Activated CD4-positive, alpha-beta T cell treated with anti-CD3 and anti-CD28 coated beads, Interleukin-2, amount 10 ng/mL, durations not matched to agents 24 days and 14 days (primary cell): ENCODE measurements at regions not wholly inside any gene's neighbourhood (a gene's known extent, or its start where the extent isn't known, plus 50 kb on each side); places are given as distances from the start of the nearest gene placed in this dataset.

Experiments
- DNase-seq: peaks from one replicate; pipeline ENCODE4 v3.0.0; 2022
- H3K27ac Mint-ChIP-seq: one replicate; pipeline ENCODE4 v1.8.0; 2022; ENCODE audit warnings: mild to moderate bottlenecking, mixed read lengths
- H3K27me3 Mint-ChIP-seq: one replicate; pipeline ENCODE4 v1.8.0; 2022; ENCODE audit warnings: mixed read lengths
- H3K36me3 Mint-ChIP-seq: one replicate; pipeline ENCODE4 v1.8.0; 2022; ENCODE audit warnings: low read depth, mild to moderate bottlenecking, mixed read lengths
- H3K4me1 Mint-ChIP-seq: one replicate; pipeline ENCODE4 v1.8.0; 2021; ENCODE audit warnings: mixed read lengths
- H3K4me3 Mint-ChIP-seq: one replicate; pipeline ENCODE4 v1.8.0; 2022; ENCODE audit warnings: mild to moderate bottlenecking, moderate library complexity, mixed read lengths
- H3K9me3 Mint-ChIP-seq: one replicate; pipeline ENCODE4 v1.8.0; 2021; ENCODE audit warnings: mixed read lengths
- intact Hi-C: fragments of 100-400 bp; cut with micrococcal nuclease; formaldehyde crosslinking; loops from one replicate; pipeline ENCODE4 v1.15.1; 2023

DNA sequence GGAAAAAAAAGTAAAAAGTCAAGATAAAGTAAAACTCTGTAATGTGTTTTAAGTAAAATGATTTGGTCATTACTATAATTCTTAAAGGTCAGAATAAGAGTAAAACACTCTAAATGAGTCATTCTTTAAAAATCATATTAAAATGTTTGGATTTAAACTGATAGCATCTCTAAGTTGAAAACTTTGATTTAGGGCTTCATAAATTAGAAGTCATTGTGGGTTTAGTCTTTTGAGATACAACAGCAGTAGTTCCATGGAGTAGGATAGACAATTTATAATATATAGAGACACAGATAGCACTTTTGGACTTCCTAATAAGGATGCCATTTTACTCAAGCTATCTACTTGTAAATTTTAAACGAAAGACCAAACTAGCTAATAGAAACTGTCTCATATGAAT, 77.1 kb upstream of the PABPC4L start:
- no peak overlapping the region for H3K27ac Mint-ChIP-seq
- H3K4me3 Mint-ChIP-seq = no peak overlapping the region

DNA sequence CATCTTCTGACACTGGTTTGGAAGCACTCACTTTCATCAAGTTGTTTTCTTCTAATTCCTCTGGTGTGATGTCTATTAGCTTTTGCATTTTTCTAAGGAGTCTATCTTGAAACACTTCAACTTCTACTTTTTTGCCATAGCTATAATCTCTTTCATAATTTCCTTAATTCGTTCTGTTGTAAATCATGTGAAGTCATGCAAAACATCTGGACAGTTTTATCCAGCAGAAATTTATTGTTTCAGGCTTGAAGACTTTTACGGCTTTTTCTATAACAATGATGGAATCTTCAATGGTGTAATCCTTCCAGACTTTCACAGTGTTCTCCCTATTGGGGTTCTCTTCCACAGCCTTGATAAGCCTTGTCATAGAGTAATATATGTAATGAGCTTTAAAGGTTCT, 74.9 kb upstream of the PABPC4L start:
- H3K36me3 Mint-ChIP-seq = no peaks in the 10 kb centered on the region
- H3K4me3 Mint-ChIP-seq = no peak overlapping the region
- H3K9me3 Mint-ChIP-seq = peaks cover 4% of the 10 kb centered on the region
- no peak overlapping the region for H3K27ac Mint-ChIP-seq
- no peaks in the 10 kb centered on the region for H3K4me1 Mint-ChIP-seq
- intact Hi-C loops = no loop called here
- no peaks in the 10 kb centered on the region for H3K27me3 Mint-ChIP-seq
- no peak for DNase-seq

More for the DNA sequence above, 77.1 kb upstream of the PABPC4L start:
- no peaks in the 10 kb centered on the region for H3K4me1 Mint-ChIP-seq
- intact Hi-C loops = no loop called here
- no peaks in the 10 kb centered on the region for H3K36me3 Mint-ChIP-seq
- DNase-seq = no peak
- H3K9me3 Mint-ChIP-seq = peaks cover 4% of the 10 kb centered on the region
- H3K27me3 Mint-ChIP-seq = no peaks in the 10 kb centered on the region

DNA sequence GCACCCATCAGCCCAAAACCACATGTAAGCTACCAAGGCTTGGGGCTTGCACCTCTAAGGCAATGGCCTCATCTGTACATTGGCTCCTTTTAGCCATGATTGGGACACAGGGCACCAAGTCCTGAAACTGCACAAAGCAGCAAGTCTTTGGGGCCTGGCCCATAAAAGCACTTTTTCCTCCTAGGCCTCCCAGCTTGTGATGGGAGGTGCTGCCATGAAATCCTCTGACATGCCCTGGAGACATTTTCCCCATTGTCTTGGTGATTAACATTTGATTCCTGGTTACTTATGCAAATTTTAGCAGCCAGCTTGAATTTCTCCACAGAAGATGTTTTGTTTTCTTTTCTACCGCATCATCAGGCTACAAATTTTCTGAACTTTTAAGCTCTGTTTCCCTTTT, 58.5 kb upstream of the PABPC4L start:
- peaks cover 10% of the 10 kb centered on the region for H3K9me3 Mint-ChIP-seq
- H3K27me3 Mint-ChIP-seq = no peaks in the 10 kb centered on the region
- no peak overlapping the region for H3K27ac Mint-ChIP-seq
- intact Hi-C loops = no loop called here
- no peak overlapping the region for H3K4me3 Mint-ChIP-seq
- no peaks in the 10 kb centered on the region for H3K36me3 Mint-ChIP-seq
- no peaks in the 10 kb centered on the region for H3K4me1 Mint-ChIP-seq
- DNase-seq = no peak
